Thoracic aorta (tissue), 2 donors: ENCODE measurements at regions not wholly inside any gene's neighbourhood (a gene's known extent, or its start where the extent isn't known, plus 50 kb on each side); places are given as distances from the start of the nearest gene placed in this dataset.

Experiments
- ATAC-seq: fragments of 150-250 bp; one replicate; pipeline ENCODE4 v1.8.0; 2017; ENCODE audit warnings: low read depth; ENCODE audit not compliant: insufficient number of reproducible peaks, low FRiP score
- DNase-seq: peaks from one replicate; pipeline ENCODE4 v3.0.0-alpha.2; 2020; ENCODE audit warnings: low spot score
- H3K27ac ChIP-seq, 2 donors: fragments of 200-600 bp; sonication (generic); 1 replicate in 1 of 2; 2 replicates in 1 of 2; pipeline ENCODE4 v1.5.1; 2016; ENCODE audit warnings: mild to moderate bottlenecking in 2 of 2, moderate library complexity in 2 of 2
- H3K27me3 ChIP-seq: fragments of 200-600 bp; sonication (generic); replicated peaks from 2 replicates; pipeline ENCODE4 v1.6.0; 2016; ENCODE audit warnings: mild to moderate bottlenecking; ENCODE audit not compliant: insufficient read depth
- H3K36me3 ChIP-seq: fragments of 200-600 bp; sonication (generic); one replicate; pipeline ENCODE4 v1.5.1; 2016
- H3K4me1 ChIP-seq, 2 donors: fragments of 200-600 bp; sonication (generic); 1 replicate in 1 of 2; 2 replicates in 1 of 2; pipeline versions ENCODE4 v1.5.1 to v1.6.0; 2016; ENCODE audit warnings: low read depth in 2 of 2, mild to moderate bottlenecking in 1 of 2; ENCODE audit not compliant: control insufficient read depth in 1 of 2
- H3K4me3 ChIP-seq: fragments of 200-600 bp; sonication (generic); 2 replicates; pipeline ENCODE4 v1.5.1; 2016; ENCODE audit warnings: mild to moderate bottlenecking
- H3K9me3 ChIP-seq: fragments of 200-600 bp; sonication (generic); 2 replicates; pipeline ENCODE4 v1.5.1; 2016
- CTCF ChIP-seq: fragments of 200-600 bp; sonication (generic); IDR thresholded peaks from one replicate; pipeline ENCODE4 v1.5.1; 2019; ENCODE audit warnings: antibody characterized with exemption

GRCh38 chr4:125428832-125429231 is 114.1 kb downstream of the FAT4 start:
- Histone ChIP-seq H3K4me3 (no peak overlapping the region), H3K36me3 (no peaks in the 10 kb centered on the region), H3K27me3 (no peaks in the 10 kb centered on the region), H3K9me3 (no peaks in the 10 kb centered on the region), H3K27ac (no peak overlapping the region), H3K4me1 (peaks cover 4 to 6% of the 10 kb centered on the region in 2 donors)
- ATAC-seq (no peak), DNase-seq (no peak)
- no peak for TF ChIP-seq CTCF

DNA sequence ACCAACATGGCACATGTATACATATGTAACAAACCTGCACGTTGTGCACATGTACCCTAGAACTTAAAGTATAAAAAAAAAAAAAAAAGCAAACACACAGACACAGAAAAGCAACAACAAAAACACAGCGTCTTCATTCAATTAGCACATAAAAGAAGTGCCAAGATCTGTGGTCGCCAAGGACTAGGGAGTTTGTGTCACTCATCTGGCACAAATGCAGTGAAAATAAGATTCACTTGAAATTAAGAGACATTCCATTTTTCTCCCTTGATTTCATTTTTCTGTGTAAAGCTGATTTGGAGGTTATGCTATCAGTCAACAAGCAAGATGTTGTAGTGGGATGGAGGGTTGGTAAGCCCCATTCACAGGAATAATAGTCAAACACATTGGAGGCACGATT is 115.3 kb downstream of the FAT4 start:
- H3K27ac ChIP-seq: no peak overlapping the region

GRCh38 chr4:125432078-125432477 is 117.3 kb downstream of the FAT4 start:
- Histone ChIP-seq H3K4me3 (no peak overlapping the region), H3K27me3 (no peaks in the 10 kb centered on the region), H3K27ac (no peak overlapping the region), H3K9me3 (no peaks in the 10 kb centered on the region), H3K4me1 (peaks cover 4 to 6% of the 10 kb centered on the region in 2 donors), H3K36me3 (no peaks in the 10 kb centered on the region)
- DNase-seq (no peak), ATAC-seq (no peak)
- TF ChIP-seq CTCF: no peak

More for the DNA sequence above, 115.3 kb downstream of the FAT4 start:
- Histone ChIP-seq H3K9me3 (no peaks in the 10 kb centered on the region), H3K36me3 (no peaks in the 10 kb centered on the region), H3K4me3 (no peak overlapping the region), H3K27me3 (no peaks in the 10 kb centered on the region), H3K4me1 (peaks cover 4 to 6% of the 10 kb centered on the region in 2 donors)
- no peak for DNase-seq
- TF ChIP-seq CTCF: no peak
- no peak for ATAC-seq

GRCh38 chr4:125433453-125433852 is 118.7 kb downstream of the FAT4 start:
- TF ChIP-seq CTCF: no peak
- no peak overlapping the region for H3K4me3 ChIP-seq
- DNase-seq (no peak), ATAC-seq (no peak)
- peaks cover 4 to 6% of the 10 kb centered on the region in 2 donors for H3K4me1 ChIP-seq
- no peaks in the 10 kb centered on the region for H3K36me3 ChIP-seq
- H3K9me3 ChIP-seq: no peaks in the 10 kb centered on the region
- H3K27ac ChIP-seq: no peak overlapping the region
- H3K27me3 ChIP-seq: no peaks in the 10 kb centered on the region

DNA sequence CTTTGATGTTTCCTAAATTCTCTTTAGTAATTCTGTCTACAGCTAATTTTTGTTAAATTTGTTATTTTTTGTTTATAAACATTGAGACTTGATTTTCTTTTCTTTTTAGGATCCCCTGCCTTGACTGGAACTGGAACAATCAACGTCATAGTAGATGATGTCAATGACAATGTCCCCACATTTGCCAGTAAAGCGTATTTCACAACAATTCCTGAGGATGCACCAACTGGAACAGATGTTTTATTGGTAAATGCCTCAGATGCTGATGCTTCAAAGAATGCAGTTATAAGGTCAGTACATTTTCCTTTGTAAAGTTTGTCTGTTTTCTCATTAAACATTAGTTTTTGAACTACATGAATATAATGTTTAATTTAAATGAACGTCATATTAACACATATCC is 119.4 kb downstream of the FAT4 start:
- H3K27ac ChIP-seq: no peak overlapping the region
- H3K4me3 ChIP-seq: no peak overlapping the region
- H3K4me1 ChIP-seq: peaks cover 4 to 6% of the 10 kb centered on the region in 2 donors
- no peaks in the 10 kb centered on the region for H3K9me3 ChIP-seq
- no peaks in the 10 kb centered on the region for H3K36me3 ChIP-seq
- DNase-seq: no peak
- no peak for ATAC-seq
- TF ChIP-seq CTCF: no peak
- no peaks in the 10 kb centered on the region for H3K27me3 ChIP-seq
